ENCODE measurements at regions not wholly inside any gene's neighbourhood (a gene's known extent, or its start where the extent isn't known, plus 50 kb on each side); places are given as distances from the start of the nearest gene placed in this dataset.

- DNase-seq, result no peak
- Mint-ChIP-seq H3K27me3 (ENCODE audit: unreplicated experiment) (no peaks in the 10 kb centered on the region), H3K9me3 (ENCODE audit: low read depth, unreplicated experiment) (no peaks in the 10 kb centered on the region), H3K4me1 (ENCODE audit: low read depth, unreplicated experiment) (no peaks in the 10 kb centered on the region), H3K27ac (ENCODE audit: unreplicated experiment) (no peak overlapping the region), H3K4me3 (ENCODE audit: low read depth, unreplicated experiment) (no peak overlapping the region), H3K36me3 (ENCODE audit: insufficient read depth, unreplicated experiment) (no peaks in the 10 kb centered on the region)
- TF ChIP-seq CTCF (IDR thresholded peaks at IDR 0.05; ENCODE audit: unreplicated experiment), result no peak
- CTCF ChIA-PET, result no interaction called here
- no TSS peak for BruUV-seq (replicated peaks)
- intact Hi-C loops (cut with micrococcal nuclease; ENCODE audit: unreplicated experiment), result no loop called here
Observed at GRCh38 chr1:70717656-70718055, 306.6 kb downstream of the CTH start.

DNA sequence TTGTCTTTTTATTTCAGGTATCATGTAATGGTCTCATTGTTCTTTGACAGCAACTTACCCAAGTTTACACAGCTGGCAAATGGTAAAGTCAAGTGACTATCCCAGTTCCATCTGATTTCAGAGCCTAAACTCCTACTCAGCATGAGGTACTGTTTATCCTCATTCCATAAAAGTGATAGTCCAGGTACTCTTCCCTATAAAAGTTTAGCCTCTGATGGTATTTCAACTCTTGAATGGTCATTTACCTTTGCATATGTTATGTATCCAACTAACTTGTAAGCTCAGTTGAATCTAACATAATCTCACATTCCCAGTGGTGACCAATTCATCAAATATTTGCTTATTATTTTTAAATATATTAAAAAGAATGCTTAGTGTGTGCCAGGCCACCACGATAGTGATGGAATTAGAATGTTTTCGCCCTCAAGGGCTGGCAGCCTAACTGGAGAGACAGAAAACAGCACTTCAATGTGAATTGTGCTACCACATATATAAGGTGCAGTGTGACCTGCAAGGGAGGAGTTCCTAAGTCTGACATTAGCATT, 307.1 kb downstream of the CTH start:
- Mint-ChIP-seq H3K36me3 (ENCODE audit: insufficient read depth, unreplicated experiment) (no peaks in the 10 kb centered on the region), H3K4me1 (ENCODE audit: low read depth, unreplicated experiment) (no peaks in the 10 kb centered on the region), H3K27ac (ENCODE audit: unreplicated experiment) (no peak overlapping the region), H3K27me3 (ENCODE audit: unreplicated experiment) (no peaks in the 10 kb centered on the region), H3K9me3 (ENCODE audit: low read depth, unreplicated experiment) (peaks cover 2% of the 10 kb centered on the region), H3K4me3 (ENCODE audit: low read depth, unreplicated experiment) (no peak overlapping the region)
- no peak for DNase-seq
- TF ChIP-seq CTCF (IDR thresholded peaks at IDR 0.05; ENCODE audit: unreplicated experiment), result no peak
- intact Hi-C loops (cut with micrococcal nuclease; ENCODE audit: unreplicated experiment), result no loop called here
- CTCF ChIA-PET, result no interaction called here
- BruUV-seq (replicated peaks), result no TSS peak

DNA sequence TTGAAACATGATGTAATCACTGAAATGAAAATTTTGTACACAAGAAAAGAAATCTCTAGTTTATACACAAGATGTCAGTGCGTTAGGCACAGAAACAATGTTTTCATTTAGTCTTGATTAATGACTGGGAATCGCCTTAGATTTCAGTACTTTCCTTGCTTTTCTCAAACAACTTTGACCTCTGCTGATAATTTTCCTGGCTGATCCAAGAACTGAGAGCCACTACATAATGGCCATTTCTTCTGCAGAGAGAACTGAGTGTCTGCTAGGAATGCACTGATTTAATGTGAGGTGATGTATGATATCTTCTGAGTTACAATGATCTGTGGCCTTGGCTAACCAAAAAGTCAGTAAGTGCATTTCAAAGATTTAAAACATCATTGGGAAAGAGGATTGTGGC, 308.1 kb downstream of the CTH start:
- H3K9me3 Mint-ChIP-seq (ENCODE audit: low read depth, unreplicated experiment), result peaks cover 6% of the 10 kb centered on the region
- H3K36me3 Mint-ChIP-seq (ENCODE audit: insufficient read depth, unreplicated experiment), result no peaks in the 10 kb centered on the region
- CTCF ChIA-PET, result no interaction called here
- intact Hi-C loops (cut with micrococcal nuclease; ENCODE audit: unreplicated experiment), result no loop called here
- no peak overlapping the region for H3K27ac Mint-ChIP-seq (ENCODE audit: unreplicated experiment)
- no peaks in the 10 kb centered on the region for H3K4me1 Mint-ChIP-seq (ENCODE audit: low read depth, unreplicated experiment)
- H3K4me3 Mint-ChIP-seq (ENCODE audit: low read depth, unreplicated experiment), result no peak overlapping the region
- no peak for DNase-seq
- no peaks in the 10 kb centered on the region for H3K27me3 Mint-ChIP-seq (ENCODE audit: unreplicated experiment)
- no TSS peak for BruUV-seq (replicated peaks)
- no peak for TF ChIP-seq CTCF (IDR thresholded peaks at IDR 0.05; ENCODE audit: unreplicated experiment)

- TF ChIP-seq CTCF (IDR thresholded peaks at IDR 0.05; ENCODE audit: unreplicated experiment), result no peak
- H3K36me3 Mint-ChIP-seq (ENCODE audit: insufficient read depth, unreplicated experiment), result no peaks in the 10 kb centered on the region
- H3K27me3 Mint-ChIP-seq (ENCODE audit: unreplicated experiment), result no peaks in the 10 kb centered on the region
- no peak for DNase-seq
- intact Hi-C loops (cut with micrococcal nuclease; ENCODE audit: unreplicated experiment), result no loop called here
- BruUV-seq (replicated peaks), result no TSS peak
- H3K4me1 Mint-ChIP-seq (ENCODE audit: low read depth, unreplicated experiment), result no peaks in the 10 kb centered on the region
- CTCF ChIA-PET, result no interaction called here
- H3K27ac Mint-ChIP-seq (ENCODE audit: unreplicated experiment), result no peak overlapping the region
- H3K4me3 Mint-ChIP-seq (ENCODE audit: low read depth, unreplicated experiment), result no peak overlapping the region
- H3K9me3 Mint-ChIP-seq (ENCODE audit: low read depth, unreplicated experiment), result peaks cover 9% of the 10 kb centered on the region
Observed at GRCh38 chr1:70720109-70720508, 309.0 kb downstream of the CTH start.

Measured in Calu3 (cell line).